Cerebellar nuclear complex (tissue), 1 donor: ENCODE measurements at regions not wholly inside any gene's neighbourhood (a gene's known extent, or its start where the extent isn't known, plus 50 kb on each side); places are given as distances from the start of the nearest gene placed in this dataset.
"Not testable (repeated sequence)": the region's sequence is repeated elsewhere in the genome, so short reads cannot be mapped to it uniquely, and the experiment has no call there.

ENCODE experiments used
- DNase-seq, 2 experiments: peaks; one replicate each; lab custom pipeline; 2025; lab: John Stamatoyannopoulos, UW

GRCh38 chr6:170043881-170044790, 246.7 kb downstream of the DLL1 start:
- DNase-seq = no peak

DNA sequence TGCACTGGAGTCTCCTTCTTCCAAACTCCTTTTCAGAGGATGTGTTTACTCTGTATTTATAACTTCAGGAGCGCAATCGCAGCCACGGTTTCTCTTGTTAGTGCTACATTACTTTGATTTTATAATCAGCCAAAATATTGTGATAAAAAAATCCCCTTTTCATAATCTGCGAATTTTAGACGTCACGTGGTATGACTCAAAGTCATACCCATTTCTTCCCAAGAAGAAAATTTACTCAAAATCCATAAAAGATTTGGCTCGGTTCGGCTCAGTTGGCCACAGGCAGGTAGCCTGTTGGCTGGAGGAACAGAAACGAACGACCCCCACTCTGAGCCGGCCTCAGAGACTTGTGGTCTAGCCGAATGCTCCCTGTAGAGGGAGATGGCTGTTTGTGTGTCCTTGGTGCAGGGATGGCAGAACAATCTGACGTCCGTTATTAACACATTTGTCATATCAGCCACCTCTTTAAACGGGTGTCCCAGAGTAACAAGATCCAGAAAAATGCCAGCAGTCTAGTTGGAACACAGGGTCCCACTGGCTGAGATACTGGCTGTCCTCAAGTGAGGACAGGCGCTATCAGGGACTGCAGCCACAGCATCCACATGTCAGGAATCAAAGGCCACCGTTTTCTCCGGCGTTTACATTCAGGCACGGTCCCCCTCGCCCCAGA, 247.6 kb downstream of the DLL1 start:
- DNase-seq = no peak

GRCh38 chr6:170042596-170043118, 248.2 kb downstream of the DLL1 start:
- no peak for DNase-seq

DNA sequence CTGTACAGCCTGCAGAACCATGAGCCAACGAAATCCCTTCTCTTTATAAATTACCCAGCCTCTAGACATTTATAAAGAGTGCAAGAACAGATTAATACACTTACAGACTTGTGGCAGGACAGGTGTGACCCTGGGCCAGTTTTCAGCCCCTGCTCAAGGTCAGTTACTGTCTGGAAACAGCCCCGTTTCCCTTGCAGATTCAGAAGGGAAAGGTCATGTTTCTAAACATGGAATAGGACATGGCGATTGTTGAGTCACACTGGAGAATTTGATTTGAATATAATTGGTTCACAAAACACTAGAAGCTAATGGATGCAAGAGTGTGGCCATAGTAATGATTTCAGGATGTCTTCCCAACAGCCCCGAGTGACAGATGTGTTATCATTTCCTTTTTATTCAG, 248.8 kb downstream of the DLL1 start:
- DNase-seq = no peak

GRCh38 chr6:170041526-170041925, 249.4 kb downstream of the DLL1 start:
- DNase-seq = no peak

DNA sequence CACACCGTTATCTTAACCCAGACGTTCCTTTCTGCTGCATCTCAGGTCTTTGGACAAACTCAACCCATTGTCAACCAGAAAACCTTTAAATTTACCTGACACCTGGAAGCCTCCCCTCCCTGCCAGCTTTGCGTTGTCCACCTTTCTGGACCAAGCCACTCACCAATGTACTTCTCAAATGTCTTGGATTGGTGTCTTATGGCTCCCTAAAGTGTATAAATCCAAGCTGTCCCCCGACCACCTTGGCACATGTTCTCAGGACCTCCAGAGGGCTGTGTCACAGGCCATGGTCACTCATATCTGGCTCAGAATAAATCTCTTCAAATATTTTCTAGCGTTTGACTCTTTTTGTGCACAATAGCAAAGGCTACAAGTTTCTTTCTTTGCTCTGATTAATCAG, 250.0 kb downstream of the DLL1 start:
- no peak for DNase-seq

DNA sequence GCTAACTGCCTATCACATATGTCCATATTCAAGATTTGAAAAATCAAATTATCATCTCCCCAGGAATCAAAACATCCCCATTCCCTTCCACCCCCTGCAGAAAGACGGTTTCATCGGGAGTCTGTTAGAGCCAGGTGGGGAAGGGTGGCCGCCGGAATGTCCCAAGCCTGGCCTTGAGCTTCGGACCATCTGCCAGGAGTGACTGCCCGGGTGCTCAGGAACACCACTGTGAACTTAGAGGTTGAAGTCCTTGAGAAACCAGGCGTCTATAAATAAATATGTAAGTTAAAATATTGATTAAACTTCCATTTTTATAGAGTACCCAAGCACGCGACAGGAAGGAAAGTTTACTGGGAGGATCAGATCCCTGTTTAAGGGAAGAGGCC, 250.8 kb downstream of the DLL1 start:
- DNase-seq = no peak

- no peak for DNase-seq
These were observed 251.4 kb downstream of the DLL1 start for GRCh38 chr6:170039156-170040114.

DNA sequence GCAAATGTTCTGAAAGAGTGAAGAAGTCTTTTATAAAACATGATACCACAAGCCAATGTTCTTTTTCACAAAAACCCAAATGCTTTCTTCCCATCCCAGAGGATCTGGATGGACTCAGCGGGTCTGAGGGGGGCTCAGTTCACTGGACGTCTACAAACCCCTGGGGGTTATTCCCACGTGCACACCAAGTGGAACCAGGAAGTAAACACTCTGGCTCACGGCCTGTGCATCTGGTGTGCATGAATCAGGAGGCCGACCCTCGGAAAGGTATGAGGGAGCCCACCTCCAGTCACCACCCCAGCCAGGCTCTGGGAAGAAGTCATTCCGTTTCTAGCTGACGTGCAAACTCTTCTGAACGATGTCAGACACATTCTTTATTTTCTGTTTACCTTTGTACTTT, 252.2 kb downstream of the DLL1 start:
- no peak for DNase-seq

DNA sequence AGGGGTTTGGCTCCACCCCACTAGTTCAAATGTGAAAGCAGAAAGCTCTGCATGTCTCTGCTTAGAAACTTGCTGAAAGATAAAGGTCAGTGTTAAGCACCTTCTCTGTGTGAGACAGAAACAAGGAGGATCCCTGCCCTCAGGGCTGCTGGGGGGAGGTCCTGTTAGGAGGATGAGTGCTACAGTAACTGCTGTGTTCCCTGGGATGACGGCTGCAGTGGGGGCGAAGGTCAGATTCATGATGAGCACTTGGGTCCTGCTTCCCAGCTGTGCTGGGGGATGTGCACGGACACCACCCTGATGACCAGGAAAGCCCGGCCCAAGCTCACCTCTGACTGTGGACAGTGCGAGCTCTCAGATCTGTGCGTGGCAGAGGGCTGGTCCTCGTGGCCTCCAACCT, 252.6 kb downstream of the DLL1 start:
- DNase-seq = no peak

GRCh38 chr6:170037541-170038250, 253.2 kb downstream of the DLL1 start:
- no peak for DNase-seq

GRCh38 chr6:170036916-170037315, 254.0 kb downstream of the DLL1 start:
- no peak for DNase-seq

GRCh38 chr6:170036367-170036766, 254.5 kb downstream of the DLL1 start:
- not testable (repeated sequence) for DNase-seq

- no peak for DNase-seq
These were observed 255.0 kb downstream of the DLL1 start for GRCh38 chr6:170035901-170036304.

DNA sequence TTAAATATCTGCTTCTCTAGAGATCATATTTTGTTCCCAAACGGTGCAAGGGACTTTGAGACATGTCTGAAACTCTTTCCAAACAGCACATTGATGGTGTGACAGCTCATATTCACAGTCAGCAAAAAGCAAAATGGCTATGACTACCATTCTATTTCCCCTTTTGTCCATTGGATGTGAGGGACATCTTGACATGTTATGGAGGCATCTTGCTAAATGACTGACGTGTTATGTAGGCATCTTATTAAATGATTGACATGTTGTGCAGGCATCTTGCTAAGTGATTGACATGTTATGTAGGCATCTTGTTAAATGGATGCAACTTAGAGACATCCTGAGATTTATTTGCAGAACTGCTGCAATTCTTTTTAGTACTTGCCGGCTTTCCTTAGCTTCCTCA, 255.8 kb downstream of the DLL1 start:
- DNase-seq = no peak

DNA sequence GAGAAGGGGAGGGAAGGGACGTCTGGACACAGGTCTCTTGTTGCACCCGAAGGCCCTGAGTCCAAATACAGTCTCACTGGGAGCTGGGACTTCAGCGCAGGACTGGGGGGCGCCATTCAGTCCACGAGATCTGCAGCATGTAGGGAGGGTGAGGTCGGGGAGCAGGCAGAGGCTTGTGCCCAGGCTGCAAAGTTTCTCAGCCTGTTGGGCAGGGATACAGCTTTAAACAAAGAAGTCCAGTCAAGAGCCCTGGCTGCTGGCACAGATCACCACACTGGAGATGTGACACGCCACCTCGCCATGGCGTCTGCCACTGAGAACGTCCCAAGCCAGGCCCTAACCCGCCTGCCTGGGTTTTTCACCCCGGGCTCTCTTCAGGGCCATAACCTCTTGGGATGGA, 256.6 kb downstream of the DLL1 start:
- DNase-seq = no peak

GRCh38 chr6:170033666-170034065, 257.2 kb downstream of the DLL1 start:
- no peak for DNase-seq

GRCh38 chr6:170032706-170033309, 258.1 kb downstream of the DLL1 start:
- DNase-seq = no peak

GRCh38 chr6:170032197-170032596, 258.7 kb downstream of the DLL1 start:
- DNase-seq = no peak

DNA sequence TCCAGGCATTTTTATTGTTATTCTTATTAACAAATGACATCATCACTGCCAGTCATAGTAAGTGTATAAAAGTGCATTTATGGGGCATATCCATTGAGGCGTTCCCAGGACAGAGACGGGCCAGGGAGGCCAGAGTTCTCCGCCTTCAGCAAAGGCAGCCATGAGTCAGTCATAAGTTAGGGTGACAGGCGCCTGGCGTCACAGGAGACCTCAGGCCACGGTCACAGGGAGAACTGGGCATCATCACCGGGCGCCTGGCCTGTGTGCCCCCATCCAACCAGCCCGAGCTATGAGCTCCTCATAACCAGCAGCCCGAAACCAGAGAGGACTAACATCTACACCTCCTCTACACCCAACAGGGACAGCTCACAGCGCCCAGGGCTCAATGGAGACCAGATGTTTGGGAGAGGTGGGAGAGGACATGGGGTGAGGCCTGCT, 259.2 kb downstream of the DLL1 start:
- DNase-seq = no peak
